ENCODE measurements at regions not wholly inside any gene's neighbourhood (a gene's known extent, or its start where the extent isn't known, plus 50 kb on each side); places are given as distances from the start of the nearest gene placed in this dataset.
"Not testable (repeated sequence)": the region's sequence is repeated elsewhere in the genome, so short reads cannot be mapped to it uniquely, and the experiment has no call there.

DNA sequence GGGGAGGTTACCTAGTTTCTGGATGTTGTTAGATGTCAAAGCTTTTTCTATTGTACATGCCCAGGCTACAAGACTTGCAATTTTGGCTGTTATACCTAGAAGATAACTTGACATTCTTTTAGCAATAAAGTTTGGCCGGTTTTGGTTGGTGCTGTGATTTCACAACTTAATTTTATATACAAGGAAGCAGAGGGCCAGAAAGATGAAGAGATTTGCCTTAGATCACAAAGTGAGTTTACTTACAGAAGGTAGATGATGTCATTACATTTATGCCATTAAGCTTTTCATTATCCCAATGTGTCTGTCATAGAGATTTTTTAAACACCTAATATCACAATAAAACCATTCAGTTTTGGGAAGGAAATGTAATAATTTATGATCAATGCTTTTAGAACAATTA, 698.7 kb upstream of the ANO3 start:
- DNase-seq: no peak

DNA sequence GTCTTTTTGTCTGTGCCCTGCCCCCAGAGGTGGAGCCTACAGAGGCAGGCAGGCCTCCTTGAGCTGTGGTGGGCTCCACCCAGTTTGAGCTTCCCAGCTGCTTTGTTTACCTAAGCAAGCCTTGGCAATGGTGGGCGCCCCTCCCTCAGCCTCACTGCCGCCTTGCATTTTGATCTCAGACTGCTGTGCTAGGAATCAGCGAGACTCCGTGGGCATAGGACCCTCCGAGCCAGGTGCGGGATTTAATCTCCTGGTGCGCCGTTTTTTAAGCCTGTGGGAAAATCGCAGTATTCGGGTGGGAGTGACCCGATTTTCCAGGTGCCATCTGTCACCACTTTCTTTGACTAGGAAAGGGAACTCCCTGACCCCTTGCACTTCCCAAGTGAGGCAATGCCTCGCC, 682.7 kb upstream of the ANO3 start:
- DNase-seq: not testable (repeated sequence)

DNA sequence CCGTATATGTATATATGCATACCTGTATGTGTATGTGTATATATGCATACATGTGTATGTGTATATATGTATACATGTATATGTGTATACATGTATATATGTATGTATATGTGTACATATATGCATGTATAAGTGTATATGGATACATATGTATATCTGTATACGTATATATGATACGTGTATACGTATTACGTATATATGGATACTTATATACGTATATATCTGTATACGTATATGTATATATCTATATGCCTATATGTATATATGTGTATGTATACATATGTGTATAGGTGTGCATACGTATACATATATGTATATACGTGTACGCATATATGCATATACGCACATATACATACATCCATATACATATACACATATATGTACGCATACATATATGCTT, 681.6 kb upstream of the ANO3 start:
- no peak for DNase-seq

DNA sequence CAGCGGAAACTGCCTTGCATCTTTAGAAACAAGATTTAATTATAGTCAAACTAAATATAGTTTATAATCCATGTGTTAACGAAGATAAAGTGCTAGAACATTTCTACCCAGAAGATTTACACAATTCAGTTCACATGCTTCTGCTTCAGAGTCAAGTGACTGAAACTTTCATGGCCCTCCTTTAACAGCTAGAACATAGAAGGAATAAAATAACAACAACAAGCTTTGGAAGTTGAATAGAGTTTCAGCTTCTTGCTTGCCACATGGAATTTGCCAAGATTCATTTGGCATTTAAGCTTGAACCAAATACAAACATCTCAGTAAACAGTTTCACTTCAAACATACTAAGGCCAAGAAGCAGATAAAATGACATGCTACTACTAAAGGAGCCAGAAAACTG, 676.3 kb upstream of the ANO3 start:
- no peak for DNase-seq

DNA sequence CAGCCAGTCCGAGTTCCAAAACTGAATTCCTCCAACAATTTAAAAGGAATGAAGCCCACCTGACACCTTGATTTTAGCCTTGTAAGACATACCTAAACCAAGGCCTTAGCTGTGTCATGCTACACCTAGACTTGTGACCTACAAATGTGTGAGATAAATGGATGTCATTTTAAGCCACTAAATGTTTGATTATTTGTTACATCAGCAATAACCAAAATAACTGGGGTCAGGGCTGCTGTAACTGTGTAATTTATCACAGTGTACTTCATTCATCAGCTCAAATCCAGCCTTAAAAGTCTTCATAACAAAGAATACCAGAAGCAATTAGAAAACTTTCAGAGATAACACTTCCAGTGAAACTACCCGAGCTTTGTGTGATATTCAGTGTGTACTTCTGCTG, 673.0 kb upstream of the ANO3 start:
- no peak for DNase-seq

DNA sequence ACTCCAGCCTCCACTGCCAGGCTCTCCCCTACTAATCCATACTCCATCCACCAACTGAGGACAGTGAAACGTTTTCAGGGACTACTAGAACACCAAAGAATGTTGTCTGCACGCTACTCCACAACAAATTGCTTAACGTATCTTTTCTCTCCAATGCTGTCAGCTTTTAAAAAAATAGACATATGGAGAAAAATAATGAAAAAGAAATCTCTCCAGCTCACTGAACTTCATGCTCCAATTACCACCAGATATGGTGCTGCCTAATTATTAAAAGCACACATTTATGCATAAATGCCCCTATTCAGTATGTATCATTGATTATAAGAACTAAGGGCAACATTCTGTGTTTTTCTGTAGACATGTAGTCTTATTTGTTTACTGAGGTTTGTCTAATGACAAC, 672.2 kb upstream of the ANO3 start:
- no peak for DNase-seq

DNA sequence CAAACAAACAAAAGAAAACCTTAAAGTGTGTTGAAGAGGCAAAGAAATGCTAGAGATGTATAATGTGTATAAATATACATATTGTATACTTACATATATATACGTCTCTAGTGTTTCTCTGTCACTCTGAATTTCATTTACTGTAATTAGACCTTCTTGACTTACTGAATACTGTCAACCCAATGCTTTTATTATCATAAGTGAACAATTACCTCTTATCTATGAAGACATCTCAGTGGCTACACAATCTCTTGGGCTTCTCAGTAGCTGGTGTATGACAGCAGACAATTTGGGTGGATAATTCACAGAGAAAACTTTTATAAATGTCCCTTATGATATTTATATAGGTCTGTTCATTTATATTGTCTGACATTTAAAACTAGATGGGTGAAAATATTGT, 664.1 kb upstream of the ANO3 start:
- DNase-seq: no peak

DNA sequence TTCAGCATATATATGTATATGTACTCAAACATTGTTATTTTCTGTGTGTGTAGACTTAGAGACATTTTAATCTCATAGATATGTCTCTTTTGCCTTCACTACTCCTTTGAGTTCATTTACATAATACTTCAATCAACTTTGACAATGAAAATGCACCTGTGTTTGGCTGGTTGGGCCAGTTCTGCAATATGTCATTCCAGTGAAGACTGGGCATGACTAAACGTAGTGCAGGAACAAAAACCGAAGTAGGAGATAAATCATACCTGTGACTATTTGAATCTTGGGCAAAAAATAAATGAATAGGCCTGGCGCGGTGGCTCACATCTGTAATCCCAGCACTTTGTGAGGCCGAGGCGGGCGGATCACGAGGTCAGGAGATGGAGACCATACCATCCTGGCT, 640.0 kb upstream of the ANO3 start:
- no peak for DNase-seq

DNA sequence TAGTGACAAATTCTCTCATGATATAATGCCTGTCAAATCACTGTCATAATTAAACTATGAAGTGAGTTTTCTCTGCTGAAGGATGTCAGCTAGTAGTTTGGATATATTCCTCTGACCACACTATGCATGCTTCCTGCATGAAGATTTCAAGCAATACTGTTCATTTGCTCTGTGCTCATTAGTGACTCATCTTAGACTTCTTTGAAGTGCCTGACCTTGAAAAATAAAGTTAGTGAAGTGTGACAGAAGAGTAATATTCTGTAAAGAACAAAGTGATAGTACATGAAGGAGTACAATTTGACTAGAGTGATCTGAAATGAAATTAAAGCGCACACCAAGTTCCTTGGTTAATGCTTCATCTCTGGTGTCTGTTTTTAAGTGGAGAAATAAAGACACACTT, 629.5 kb upstream of the ANO3 start:
- no peak for DNase-seq

DNA sequence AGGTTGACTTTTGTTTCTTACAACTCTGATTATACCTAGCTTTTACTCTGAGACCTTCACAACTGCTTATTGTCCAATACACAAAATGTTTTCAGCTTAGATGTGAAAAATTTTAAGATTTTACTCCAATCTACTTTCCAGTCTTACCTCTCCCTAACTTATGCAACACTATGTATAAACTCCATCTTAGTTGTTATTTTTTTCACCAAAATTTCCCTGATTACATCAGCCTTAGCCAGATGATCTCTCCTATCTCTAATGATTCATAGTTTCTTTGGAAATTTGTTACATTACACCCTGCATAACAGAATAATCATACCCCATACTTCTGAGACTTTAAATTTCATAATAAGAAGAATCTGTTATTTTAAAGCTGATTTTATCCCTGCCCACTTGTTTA, 621.0 kb upstream of the ANO3 start:
- no peak for DNase-seq

DNA sequence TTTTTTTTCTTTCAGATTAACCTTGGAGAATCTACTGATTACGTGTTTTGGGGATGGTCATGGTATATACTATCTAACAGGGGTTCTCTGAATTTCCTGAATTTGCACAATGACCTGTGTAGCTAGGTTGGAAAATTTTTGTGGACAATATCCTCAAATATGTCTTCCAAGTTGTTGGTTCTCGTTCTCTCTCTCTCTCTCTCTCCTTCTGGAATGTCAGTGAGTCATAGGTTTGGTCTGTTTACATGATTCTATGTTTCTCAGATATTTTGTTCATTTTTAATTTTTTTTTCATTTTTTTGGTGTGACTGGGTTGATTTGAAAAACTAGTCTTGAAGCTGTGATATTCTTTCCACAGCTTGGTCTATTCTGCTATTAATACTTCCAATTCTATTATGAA, 604.0 kb upstream of the ANO3 start:
- DNase-seq: no peak

DNA sequence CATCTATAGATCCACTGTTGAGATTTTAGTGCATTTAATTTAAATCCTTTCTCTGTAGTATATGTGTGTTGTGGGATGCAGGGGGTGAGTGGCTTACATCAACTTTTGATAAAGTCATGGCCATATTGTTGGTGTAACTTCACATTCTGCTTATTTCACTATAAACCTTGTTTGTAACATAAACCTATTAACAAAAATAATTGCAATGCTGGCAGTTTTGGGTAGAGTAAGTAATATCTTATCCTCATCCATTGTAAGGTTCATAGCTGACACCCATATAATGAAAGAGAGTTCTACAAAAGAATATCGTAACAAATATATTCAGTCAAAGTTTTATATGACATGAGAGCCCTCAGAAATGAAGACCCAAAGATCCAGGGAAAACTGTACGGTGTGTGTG, 601.7 kb upstream of the ANO3 start:
- DNase-seq: no peak

DNA sequence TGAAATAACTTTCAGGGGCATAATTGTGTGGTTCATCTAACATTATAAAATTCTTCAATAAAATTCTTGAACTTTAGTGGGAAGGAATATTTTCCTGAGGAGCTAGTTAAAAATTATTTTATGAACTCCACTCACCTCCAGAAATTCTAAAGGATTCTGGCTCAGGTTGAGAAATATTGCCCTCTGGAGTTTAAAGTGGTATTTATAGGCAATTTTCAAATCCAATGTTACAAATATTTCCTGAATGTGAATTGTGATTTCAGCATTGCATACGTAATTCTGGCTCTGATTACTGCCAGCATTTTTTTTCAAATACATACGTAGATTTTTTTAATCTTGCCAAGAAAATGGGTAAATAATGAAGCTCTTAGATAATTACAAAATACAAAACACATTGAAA, 598.2 kb upstream of the ANO3 start:
- no peak for DNase-seq

DNA sequence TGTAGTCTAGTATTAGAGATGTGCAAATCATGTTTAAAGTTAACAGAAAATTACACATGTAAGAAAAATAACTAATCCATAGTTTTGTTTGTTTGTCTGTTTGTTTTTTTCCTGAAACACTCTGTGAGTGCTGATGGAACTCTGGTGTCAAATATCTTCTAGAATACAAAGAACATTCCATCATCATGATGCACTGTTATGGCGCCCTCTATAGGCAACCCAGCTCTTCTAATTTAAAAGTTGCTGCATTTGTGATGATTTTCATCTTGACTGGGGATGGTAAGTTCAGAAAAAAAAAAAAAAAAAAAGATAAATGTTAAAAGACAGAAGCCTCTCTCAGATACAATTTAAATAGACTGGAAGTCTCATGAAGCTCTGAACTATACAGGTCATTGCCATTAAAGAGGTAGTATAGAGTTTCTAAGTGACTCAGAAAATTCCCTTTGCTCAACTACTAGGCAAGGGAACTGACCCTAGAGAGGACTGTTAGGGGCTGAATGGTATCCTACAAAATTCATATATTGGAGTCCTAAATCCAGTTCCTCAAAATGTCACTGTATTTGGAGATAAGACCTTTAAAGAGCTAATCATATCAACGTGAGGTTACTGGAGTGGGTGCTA, 597.2 kb upstream of the ANO3 start:
- peak; percentile 85 for DNase-seq

DNA sequence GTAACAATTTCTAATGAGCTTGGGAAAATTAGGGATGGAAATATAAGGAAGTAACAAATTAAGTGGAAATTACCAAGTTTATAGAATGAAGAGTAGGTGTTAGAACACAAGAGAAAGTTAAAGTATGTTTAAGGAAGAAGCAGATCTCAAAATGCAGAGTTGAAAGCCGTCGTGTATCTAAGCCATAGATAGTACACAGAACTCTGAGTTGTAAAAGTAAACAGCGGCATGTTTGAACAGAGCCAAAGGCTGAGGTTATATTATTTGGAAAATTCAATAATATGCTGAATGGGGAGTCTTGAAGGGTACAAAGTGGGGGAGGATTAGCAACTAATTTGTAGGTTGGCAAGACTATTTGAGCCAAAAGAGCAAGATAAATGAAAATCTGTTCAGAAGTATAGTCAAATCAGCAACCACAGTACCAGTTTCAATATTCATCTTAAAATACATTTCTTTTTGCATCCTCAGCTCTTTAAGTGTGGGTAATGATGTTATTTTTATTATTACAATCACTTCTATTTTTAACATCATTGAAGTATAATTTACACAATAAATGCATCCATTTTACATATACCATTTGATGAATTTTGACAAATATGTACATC, 594.8 kb upstream of the ANO3 start:
- no peak for DNase-seq

DNA sequence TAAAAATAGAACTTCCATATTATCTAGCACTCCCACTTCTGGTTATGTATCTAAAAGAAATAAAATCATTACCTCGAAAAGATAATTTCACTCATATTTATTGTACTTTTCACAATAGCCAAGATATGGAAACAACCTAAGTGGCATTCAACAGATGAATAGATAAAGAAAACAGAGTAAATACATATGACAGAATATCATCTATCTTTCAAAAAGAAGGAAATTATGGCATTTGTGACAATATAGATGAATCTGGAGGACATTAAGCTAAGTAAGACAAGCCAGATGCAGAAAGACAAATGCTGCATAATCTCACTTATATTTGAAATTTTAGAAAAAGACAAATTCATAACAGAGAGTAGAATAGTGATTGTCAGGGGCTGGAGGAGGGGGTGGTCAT, 590.0 kb upstream of the ANO3 start:
- DNase-seq: no peak

DNA sequence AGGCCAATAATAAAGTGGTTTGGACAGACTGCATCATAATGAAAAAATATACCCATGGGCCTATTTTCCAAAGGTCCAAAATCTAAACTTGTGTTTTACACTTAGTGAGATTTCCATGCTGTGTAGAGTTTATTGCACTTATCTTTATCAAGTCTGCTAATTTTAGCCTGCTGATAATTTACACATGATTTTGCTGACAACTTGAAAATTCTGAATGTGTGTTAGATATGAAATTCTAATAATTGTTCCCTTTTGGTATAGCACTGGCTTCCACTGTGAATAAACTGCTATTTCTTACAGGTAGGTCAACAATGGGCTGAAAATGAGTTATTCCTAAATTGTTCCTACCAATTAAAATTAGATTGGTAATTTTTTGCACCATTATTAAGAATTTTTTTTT, 589.1 kb upstream of the ANO3 start:
- DNase-seq: no peak

DNA sequence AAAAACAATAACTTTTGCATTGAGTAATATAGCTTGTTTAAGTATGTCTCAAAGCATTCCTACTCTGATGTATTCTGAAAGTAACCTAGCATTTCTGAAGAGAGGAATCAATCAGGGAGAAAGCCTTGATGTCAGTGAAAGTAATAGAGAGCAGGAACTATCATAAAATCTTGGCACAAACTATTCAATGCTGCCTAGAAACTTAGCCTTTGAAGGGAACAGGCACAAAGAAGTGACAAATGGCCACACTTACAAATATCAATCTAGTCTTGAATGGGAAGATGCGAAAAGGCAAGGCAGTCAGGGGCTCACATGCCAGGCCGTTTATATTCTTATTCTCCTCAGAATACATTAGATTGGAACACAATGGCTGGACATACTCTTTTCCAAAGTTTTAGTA, 576.5 kb upstream of the ANO3 start:
- no peak for DNase-seq

DNA sequence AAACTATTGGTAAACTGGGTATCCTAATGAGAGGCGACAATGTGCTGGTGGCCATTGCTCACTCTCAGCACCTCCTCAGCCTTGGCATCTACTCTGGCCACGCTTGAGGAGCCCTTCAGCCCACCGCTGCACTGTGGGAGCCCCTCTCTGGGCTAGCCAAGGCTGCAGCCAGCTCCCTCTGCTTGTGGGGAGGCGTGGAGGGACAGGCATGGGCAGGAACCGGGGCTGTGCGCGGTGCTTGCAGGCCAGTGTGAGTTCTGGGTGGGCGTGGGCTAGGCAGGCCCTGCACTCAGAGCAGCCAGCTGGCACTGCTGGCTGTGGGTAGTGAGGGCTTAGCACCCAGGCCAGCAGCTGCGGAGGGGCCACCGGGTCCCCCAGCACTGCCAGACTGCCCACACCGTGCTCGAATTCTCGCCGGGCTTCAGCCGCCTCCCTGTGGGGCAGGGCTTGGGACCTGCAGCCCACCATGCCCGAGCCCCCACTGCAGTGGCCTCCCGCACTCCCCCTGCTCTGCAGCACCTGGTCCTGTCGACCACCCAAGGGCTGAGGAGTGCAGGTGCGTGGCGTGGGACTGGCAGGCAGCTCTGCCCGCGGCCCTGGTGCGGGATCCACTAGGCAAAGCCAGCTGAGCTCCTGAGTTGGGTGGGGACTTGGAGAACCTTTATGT, 575.9 kb upstream of the ANO3 start:
- DNase-seq: no peak

DNA sequence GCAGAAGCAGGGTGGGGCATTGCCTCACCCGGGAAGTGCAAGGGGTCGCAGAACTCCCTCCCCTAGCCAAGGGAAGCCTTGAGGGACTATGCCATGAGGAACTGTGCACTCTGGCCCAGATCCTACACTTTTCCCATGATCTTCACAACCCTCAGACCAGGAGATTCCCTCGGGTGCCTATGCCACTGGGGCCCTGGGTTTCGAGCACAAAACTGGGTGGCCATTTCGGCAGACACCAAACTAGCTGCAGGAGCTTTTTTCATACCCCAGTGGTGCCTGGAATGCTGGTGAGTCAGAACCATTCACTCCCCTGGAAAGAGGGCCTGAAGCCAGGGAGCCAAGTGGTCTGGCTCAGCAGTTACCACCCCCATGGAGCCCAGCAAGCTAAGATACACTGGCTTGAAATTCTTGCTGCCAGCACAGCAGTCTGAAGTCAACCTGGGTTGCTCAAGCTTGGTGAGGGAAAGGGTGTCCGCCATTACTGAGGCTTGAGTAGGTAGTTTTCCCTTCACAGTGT, 573.7 kb upstream of the ANO3 start:
- no peak for DNase-seq

DNA sequence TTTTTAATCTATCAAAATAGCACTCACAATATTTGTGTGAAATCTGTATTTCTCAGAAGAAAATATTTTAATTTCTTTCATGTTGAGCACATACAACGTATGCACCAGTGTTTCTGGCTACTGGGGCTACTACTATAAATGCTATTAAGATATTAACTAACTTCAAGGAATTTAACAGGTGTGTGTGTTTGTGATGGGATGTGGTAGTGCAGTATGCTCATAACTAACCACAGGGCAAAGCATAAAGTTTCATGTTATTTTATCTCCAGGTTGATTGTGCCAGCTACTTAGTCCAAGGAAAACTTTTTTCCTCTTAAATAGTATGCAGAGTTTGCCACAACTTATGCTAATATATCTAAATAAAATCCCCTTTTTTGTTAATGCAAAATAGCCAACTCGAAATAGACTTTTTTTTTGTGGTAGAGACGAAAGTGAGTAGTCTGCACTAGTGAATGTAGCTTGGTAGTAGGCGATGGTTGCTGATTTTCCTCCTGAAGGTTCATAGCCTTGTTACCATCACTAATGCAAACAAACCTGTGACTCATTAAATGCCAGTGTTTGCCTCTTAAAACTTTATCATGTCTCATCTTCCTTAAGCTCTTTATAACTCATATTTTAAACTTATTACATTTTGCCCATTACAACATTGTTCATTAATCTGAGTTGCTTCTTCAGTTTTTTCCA, 565.5 kb upstream of the ANO3 start:
- no peak for DNase-seq

DNA sequence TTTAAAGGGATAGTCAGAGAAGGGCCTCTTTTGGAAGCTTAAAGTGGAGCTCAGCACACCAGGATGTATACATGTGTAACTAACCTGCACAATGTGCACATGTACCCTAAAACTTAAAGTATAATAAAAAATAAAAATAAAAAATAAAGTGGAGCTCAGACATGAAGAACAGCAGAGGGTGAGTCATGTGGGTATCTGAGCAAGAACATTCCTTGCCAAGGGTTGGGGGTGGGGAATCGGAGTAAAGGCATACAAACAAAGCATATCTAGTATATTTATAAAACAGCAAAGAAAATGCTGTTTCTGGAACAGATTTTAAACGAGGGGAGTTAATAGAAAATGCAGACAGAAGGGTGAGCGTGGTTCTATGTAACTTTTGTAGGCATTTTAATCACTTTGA, 562.6 kb upstream of the ANO3 start:
- DNase-seq: no peak

DNA sequence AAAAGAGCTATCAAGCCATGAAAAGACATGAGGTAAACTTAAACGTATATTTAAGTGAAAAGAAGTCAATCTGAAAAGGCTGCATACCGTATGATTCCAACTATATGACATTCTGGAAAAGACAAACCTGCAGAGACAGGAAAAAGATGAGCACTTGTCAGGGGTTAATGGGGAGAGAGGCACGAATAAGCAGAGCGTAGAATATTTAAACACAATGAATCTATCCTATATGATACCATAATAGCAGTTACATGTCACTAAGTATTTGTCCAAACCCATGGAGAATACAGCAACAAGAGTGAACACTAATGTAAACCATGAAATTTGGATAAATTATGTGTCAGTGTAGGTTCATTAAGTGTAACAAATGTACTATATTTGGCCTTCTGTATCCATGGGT, 560.3 kb upstream of the ANO3 start:
- no peak for DNase-seq

DNA sequence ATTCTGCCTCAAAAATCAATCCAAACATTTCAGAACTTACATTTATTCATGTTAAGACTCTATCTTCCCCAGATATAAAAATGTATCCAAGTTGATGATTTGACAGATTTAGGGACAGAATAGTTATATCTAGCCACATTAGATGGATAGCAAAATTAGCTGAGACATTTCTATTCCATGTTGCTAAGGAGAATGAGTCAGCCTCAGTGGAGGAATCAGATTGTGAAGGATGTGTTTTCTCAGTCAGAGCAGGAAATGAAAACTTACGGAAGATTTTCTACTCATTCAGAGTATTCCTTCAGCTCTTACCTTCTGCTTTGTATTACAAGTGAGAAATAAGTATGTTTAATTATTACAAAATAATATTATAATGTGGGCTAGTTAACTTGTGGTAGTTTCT, 556.3 kb upstream of the ANO3 start:
- DNase-seq: no peak
